Osteocyte (in vitro differentiated cells): ENCODE measurements at regions not wholly inside any gene's neighbourhood (a gene's known extent, or its start where the extent isn't known, plus 50 kb on each side); places are given as distances from the start of the nearest gene placed in this dataset.

Experiments used
- DNase-seq: peaks from one replicate; pipeline ENCODE4 v3.0.0; 2021; ENCODE audit warnings: mixed read lengths; ENCODE audit not compliant: unreplicated experiment; ENCODE audit errors: extremely low spot score
- H3K27ac Mint-ChIP-seq: one replicate; pipeline ENCODE4 v1.8.0; 2021; ENCODE audit warnings: mild to moderate bottlenecking, mixed read lengths; ENCODE audit not compliant: unreplicated experiment
- H3K27me3 Mint-ChIP-seq: one replicate; pipeline ENCODE4 v1.8.0; 2021; ENCODE audit warnings: mixed read lengths; ENCODE audit not compliant: unreplicated experiment
- H3K36me3 Mint-ChIP-seq: one replicate; pipeline ENCODE4 v1.8.0; 2021; ENCODE audit warnings: mixed read lengths; ENCODE audit not compliant: unreplicated experiment
- H3K4me1 Mint-ChIP-seq: one replicate; pipeline ENCODE4 v1.8.0; 2021; ENCODE audit warnings: mixed read lengths; ENCODE audit not compliant: unreplicated experiment
- H3K4me3 Mint-ChIP-seq: one replicate; pipeline ENCODE4 v1.8.0; 2021; ENCODE audit warnings: mild to moderate bottlenecking, moderate library complexity, mixed read lengths; ENCODE audit not compliant: unreplicated experiment
- H3K9me3 Mint-ChIP-seq: one replicate; pipeline ENCODE4 v1.8.0; 2021; ENCODE audit warnings: mixed read lengths; ENCODE audit not compliant: unreplicated experiment
- CTCF ChIP-seq: fragments of 200-600 bp; sonication (generic); IDR thresholded peaks from 2 replicates; pipeline ENCODE4 v1.5.0; 2021; ENCODE audit warnings: antibody characterized with exemption, mild to moderate bottlenecking, moderate library complexity

- Mint-ChIP-seq H3K9me3 (no peaks in the 10 kb centered on the region), H3K27ac (no peak overlapping the region)
- TF ChIP-seq CTCF, result no peak
Measured at GRCh38 chr13:71251292-71251951, 615.6 kb downstream of the DACH1 start.

GRCh38 chr13:71249011-71249410, 618.0 kb downstream of the DACH1 start:
- Mint-ChIP-seq H3K4me3 (no peak overlapping the region), H3K27me3 (no peaks in the 10 kb centered on the region), H3K27ac (no peak overlapping the region), H3K4me1 (no peaks in the 10 kb centered on the region), H3K9me3 (no peaks in the 10 kb centered on the region), H3K36me3 (no peaks in the 10 kb centered on the region)
- DNase-seq, result no peak
- TF ChIP-seq CTCF, result no peak

More at GRCh38 chr13:71251292-71251951, 615.6 kb downstream of the DACH1 start:
- no peaks in the 10 kb centered on the region for H3K27me3 Mint-ChIP-seq
- DNase-seq, result no peak
- H3K4me1 Mint-ChIP-seq, result no peaks in the 10 kb centered on the region
- no peak overlapping the region for H3K4me3 Mint-ChIP-seq
- H3K36me3 Mint-ChIP-seq, result no peaks in the 10 kb centered on the region

- Mint-ChIP-seq H3K9me3 (no peaks in the 10 kb centered on the region), H3K27me3 (peaks cover 14% of the 10 kb centered on the region), H3K4me1 (no peaks in the 10 kb centered on the region), H3K4me3 (no peak overlapping the region), H3K36me3 (no peaks in the 10 kb centered on the region), H3K27ac (no peak overlapping the region)
- TF ChIP-seq CTCF, result no peak
- no peak for DNase-seq
Measured at GRCh38 chr13:71244161-71244560, 622.8 kb downstream of the DACH1 start.

- no peak for TF ChIP-seq CTCF
- no peaks in the 10 kb centered on the region for H3K36me3 Mint-ChIP-seq
- no peak for DNase-seq
Measured at GRCh38 chr13:71242201-71242600, 624.8 kb downstream of the DACH1 start.

GRCh38 chr13:71240911-71241310, 626.1 kb downstream of the DACH1 start:
- DNase-seq, result no peak
- Mint-ChIP-seq H3K4me3 (no peak overlapping the region), H3K9me3 (no peaks in the 10 kb centered on the region), H3K36me3 (no peaks in the 10 kb centered on the region), H3K27ac (no peak overlapping the region), H3K4me1 (no peaks in the 10 kb centered on the region), H3K27me3 (peaks cover 14% of the 10 kb centered on the region)
- peak; percentile 48 for TF ChIP-seq CTCF

More at GRCh38 chr13:71242201-71242600, 624.8 kb downstream of the DACH1 start:
- H3K27me3 Mint-ChIP-seq, result peaks cover 14% of the 10 kb centered on the region
- H3K9me3 Mint-ChIP-seq, result no peaks in the 10 kb centered on the region
- no peak overlapping the region for H3K4me3 Mint-ChIP-seq
- H3K4me1 Mint-ChIP-seq, result no peaks in the 10 kb centered on the region
- no peak overlapping the region for H3K27ac Mint-ChIP-seq
